NOMO-1 treated with DMSO at 0.1 percent for 48 hours (cell line): ENCODE measurements at regions not wholly inside any gene's neighbourhood (a gene's known extent, or its start where the extent isn't known, plus 50 kb on each side); places are given as distances from the start of the nearest gene placed in this dataset.

Experiments
- DNase-seq: peaks from one replicate; lab custom pipeline; 2025; ENCODE audit not compliant: unreplicated experiment; lab: John Stamatoyannopoulos, UW

- peak; percentile 55 for DNase-seq
Observed at GRCh38 chr11:112797648-112798293, 163.4 kb upstream of the NCAM1 start.

GRCh38 chr11:112801025-112801816, 160.0 kb upstream of the NCAM1 start:
- no peak for DNase-seq

- no peak for DNase-seq
Observed at GRCh38 chr11:112801817-112802088, 159.5 kb upstream of the NCAM1 start.

GRCh38 chr11:112805658-112806057, 155.6 kb upstream of the NCAM1 start:
- no peak for DNase-seq

GRCh38 chr11:112806256-112806655, 155.0 kb upstream of the NCAM1 start:
- DNase-seq = no peak

- no peak for DNase-seq
Observed at GRCh38 chr11:112806876-112807275, 154.3 kb upstream of the NCAM1 start.

- no peak for DNase-seq
Observed at GRCh38 chr11:112809429-112809828, 151.8 kb upstream of the NCAM1 start.

- DNase-seq = no peak
Observed at GRCh38 chr11:112810951-112811350, 150.3 kb upstream of the NCAM1 start.

- DNase-seq = no peak
Observed at GRCh38 chr11:112811783-112812182, 149.4 kb upstream of the NCAM1 start.

GRCh38 chr11:112812729-112813128, 148.5 kb upstream of the NCAM1 start:
- no peak for DNase-seq

GRCh38 chr11:112814168-112814567, 147.1 kb upstream of the NCAM1 start:
- peak; percentile 45 for DNase-seq

GRCh38 chr11:112817376-112817775, 143.8 kb upstream of the NCAM1 start:
- DNase-seq = no peak

GRCh38 chr11:112822478-112823274, 138.5 kb upstream of the NCAM1 start:
- DNase-seq = no peak

- no peak for DNase-seq
Observed at GRCh38 chr11:112826026-112826425, 135.2 kb upstream of the NCAM1 start.

GRCh38 chr11:112826788-112827187, 134.4 kb upstream of the NCAM1 start:
- no peak for DNase-seq

- no peak for DNase-seq
Observed at GRCh38 chr11:112828421-112828820, 132.8 kb upstream of the NCAM1 start.

- no peak for DNase-seq
Observed at GRCh38 chr11:112829971-112830654, 131.1 kb upstream of the NCAM1 start.

- no peak for DNase-seq
Observed at GRCh38 chr11:112831041-112831440, 130.2 kb upstream of the NCAM1 start.

- DNase-seq = no peak
Observed at GRCh38 chr11:112831969-112832766, 129.1 kb upstream of the NCAM1 start.

GRCh38 chr11:112834277-112834755, 126.9 kb upstream of the NCAM1 start:
- DNase-seq = no peak
